GM12878 (cell line): ENCODE measurements at regions not wholly inside any gene's neighbourhood (a gene's known extent, or its start where the extent isn't known, plus 50 kb on each side); places are given as distances from the start of the nearest gene placed in this dataset.

Experiments
- BRCA1 ChIP-seq: IDR thresholded peaks from 2 replicates; pipeline ENCODE4 v1.6.1; 2011; ENCODE audit warnings: low read depth, low read length, improper control_type of control experiment
- JUND ChIP-seq: IDR thresholded peaks from 2 replicates; pipeline ENCODE4 v1.6.1; 2012; ENCODE audit warnings: low read depth, mild to moderate bottlenecking, low read length, improper control_type of control experiment, moderate library complexity
- MTA3 ChIP-seq: IDR thresholded peaks from 2 replicates; pipeline ENCODE4 v1.6.1; 2012; ENCODE audit warnings: low read length, inconsistent platforms, borderline replicate concordance
- POLR2A ChIP-seq: IDR thresholded peaks from 2 replicates; pipeline ENCODE4 v1.6.1; 2011; ENCODE audit warnings: low read depth, mild to moderate bottlenecking, low read length
- POLR2AphosphoS5 ChIP-seq: IDR thresholded peaks from 2 replicates; pipeline ENCODE4 v1.6.1; 2011; ENCODE audit warnings: mild to moderate bottlenecking, low read length, inconsistent platforms
- REST ChIP-seq: IDR thresholded peaks from 2 replicates; pipeline ENCODE4 v1.6.1; 2012; ENCODE audit warnings: mild to moderate bottlenecking, low read depth, low read length
- ZBTB40 ChIP-seq: fragments of 450-650 bp; IDR thresholded peaks from 2 replicates; pipeline ENCODE4 v1.6.1; 2016; ENCODE audit warnings: mild to moderate bottlenecking, moderate library complexity, borderline replicate concordance
- ZNF24 ChIP-seq: fragments of 450-650 bp; IDR thresholded peaks from 2 replicates; pipeline ENCODE4 v1.6.1; 2017; ENCODE audit warnings: antibody characterized with exemption, mild to moderate bottlenecking
- TF ChIP-seq, protein P1 (sequence below), 3 experiments: IDR thresholded peaks in 2 of 3; conservative IDR thresholded peaks in 1 of 3; 2 replicates each; pipeline ENCODE4 v1.5.1; 2011; ENCODE audit warnings: low read depth in 3 of 3, low read length in 3 of 3, mild to moderate bottlenecking in 3 of 3, control low read depth in 2 of 3, moderate library complexity in 2 of 3, inconsistent platforms in 1 of 3, mixed read lengths in 1 of 3; ENCODE audit not compliant: control insufficient read depth in 2 of 3, insufficient read depth in 1 of 3; ENCODE audit errors: extremely low read depth in 1 of 3

- TF ChIP-seq BRCA1 (no peak), ZNF24 (no peak), REST (no peak), POLR2AphosphoS5 (no peak), ZBTB40 (no peak), JUND (no peak), POLR2A (no peak), MTA3 (no peak)
- TF ChIP-seq, protein P1, sequence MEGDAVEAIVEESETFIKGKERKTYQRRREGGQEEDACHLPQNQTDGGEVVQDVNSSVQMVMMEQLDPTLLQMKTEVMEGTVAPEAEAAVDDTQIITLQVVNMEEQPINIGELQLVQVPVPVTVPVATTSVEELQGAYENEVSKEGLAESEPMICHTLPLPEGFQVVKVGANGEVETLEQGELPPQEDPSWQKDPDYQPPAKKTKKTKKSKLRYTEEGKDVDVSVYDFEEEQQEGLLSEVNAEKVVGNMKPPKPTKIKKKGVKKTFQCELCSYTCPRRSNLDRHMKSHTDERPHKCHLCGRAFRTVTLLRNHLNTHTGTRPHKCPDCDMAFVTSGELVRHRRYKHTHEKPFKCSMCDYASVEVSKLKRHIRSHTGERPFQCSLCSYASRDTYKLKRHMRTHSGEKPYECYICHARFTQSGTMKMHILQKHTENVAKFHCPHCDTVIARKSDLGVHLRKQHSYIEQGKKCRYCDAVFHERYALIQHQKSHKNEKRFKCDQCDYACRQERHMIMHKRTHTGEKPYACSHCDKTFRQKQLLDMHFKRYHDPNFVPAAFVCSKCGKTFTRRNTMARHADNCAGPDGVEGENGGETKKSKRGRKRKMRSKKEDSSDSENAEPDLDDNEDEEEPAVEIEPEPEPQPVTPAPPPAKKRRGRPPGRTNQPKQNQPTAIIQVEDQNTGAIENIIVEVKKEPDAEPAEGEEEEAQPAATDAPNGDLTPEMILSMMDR (IDR thresholded peaks at IDR 0.05 in 2 of 3, conservative IDR thresholded peaks at IDR 0.05 in 1 of 3; ENCODE audit: control insufficient read depth in 2 of 3, extremely low read depth in 1 of 3, insufficient read depth in 1 of 3, low read depth in 3 of 3, low read length in 3 of 3), result no peak
These were observed 75.8 kb upstream of the ZNF618 start for GRCh38 chr9:113800276-113800675.
